ENCODE measurements at regions not wholly inside any gene's neighbourhood (a gene's known extent, or its start where the extent isn't known, plus 50 kb on each side); places are given as distances from the start of the nearest gene placed in this dataset.

DNA sequence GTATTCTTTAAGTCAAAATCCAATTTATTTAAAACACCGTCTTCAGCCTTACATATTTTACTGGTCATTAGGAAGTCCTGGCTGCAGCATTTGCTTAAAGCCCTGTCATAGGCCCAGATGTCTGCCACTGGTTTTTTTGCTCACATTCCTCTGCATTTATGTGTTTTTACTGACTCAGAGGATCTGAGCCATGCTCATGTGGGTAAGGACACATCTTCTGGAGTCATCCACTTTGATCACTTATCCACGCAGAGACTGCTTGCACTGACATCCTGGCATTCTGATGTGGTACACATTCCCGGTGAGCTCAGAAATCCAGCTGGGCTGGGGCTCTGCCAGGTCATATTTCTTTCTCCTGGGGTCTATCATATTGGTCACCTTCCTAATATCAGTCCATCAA is 531.7 kb upstream of the ARGLU1 start:
- Histone ChIP-seq H3K27me3 (ENCODE audit: insufficient read depth, low read length) (no peaks in the 10 kb centered on the region), H3K4me1 (ENCODE audit: control insufficient read depth in 1 of 2, insufficient read depth in 2 of 2, low read length in 2 of 2) (no peaks in the 10 kb centered on the region), H3K4me3 (replicated peaks in 1 of 2; ENCODE audit: low read depth in 1 of 2, low read length in 2 of 2) (no peak overlapping the region), H2AFZ (ENCODE audit: low read depth, low read length, poor library complexity, severe bottlenecking) (no peak overlapping the region), H3K79me2 (ENCODE audit: insufficient read depth, low read length) (no peaks in the 10 kb centered on the region), H3K9me3 (ENCODE audit: control insufficient read depth in 1 of 2, insufficient read depth in 1 of 2, low read depth in 1 of 2, low read length in 2 of 2) (no peaks in the 10 kb centered on the region), H4K20me1 (ENCODE audit: insufficient read depth) (no peaks in the 10 kb centered on the region), H3K36me3 (ENCODE audit: control insufficient read depth in 1 of 2, insufficient read depth in 2 of 2, low read length in 2 of 2) (no peaks in the 10 kb centered on the region), H3K27ac (ENCODE audit: low read depth, low read length) (no peak overlapping the region), H3K4me2 (ENCODE audit: low read length) (no peak overlapping the region), H3K9me2 (ENCODE audit: insufficient read depth) (no peaks in the 10 kb centered on the region), H3K9ac (ENCODE audit: low read length) (no peak overlapping the region)
- intact Hi-C loops (cut with micrococcal nuclease), result no loop called here
- ChIA-PET RAD21 (ENCODE audit: low non-redundant PET in 1 of 2, low total read pairs in 2 of 2, uncharacterized antibody in 2 of 2, unreplicated experiment in 2 of 2) (no interaction called here), POLR2A (no interaction called here), CTCF (no interaction called here)
- no peak for DNase-seq (ENCODE audit: low read depth, low spot score)
- ATAC-seq, result no peak
- no peak for TF ChIP-seq SIN3A (IDR thresholded peaks at IDR 0.05; ENCODE audit: low read depth)
- no peak for TF ChIP-seq EZH2phosphoT487 (IDR thresholded peaks at IDR 0.05; ENCODE audit: borderline replicate concordance)
- no peak for TF ChIP-seq CTCF (IDR thresholded peaks at IDR 0.05 in 2 of 3, conservative IDR thresholded peaks at IDR 0.05 in 1 of 3; ENCODE audit: borderline replicate concordance in 1 of 3, insufficient read depth in 1 of 3, low read depth in 2 of 3, low read length in 2 of 3)
- TF ChIP-seq ZNF274 (IDR thresholded peaks at IDR 0.05; ENCODE audit: low read depth, low read length), result no peak
- TF ChIP-seq JUND (IDR thresholded peaks at IDR 0.05), result no peak
- no peak for TF ChIP-seq RAD21 (IDR thresholded peaks at IDR 0.05; ENCODE audit: low read depth)
- no TSS peak for BruUV-seq (replicated peaks)

DNA sequence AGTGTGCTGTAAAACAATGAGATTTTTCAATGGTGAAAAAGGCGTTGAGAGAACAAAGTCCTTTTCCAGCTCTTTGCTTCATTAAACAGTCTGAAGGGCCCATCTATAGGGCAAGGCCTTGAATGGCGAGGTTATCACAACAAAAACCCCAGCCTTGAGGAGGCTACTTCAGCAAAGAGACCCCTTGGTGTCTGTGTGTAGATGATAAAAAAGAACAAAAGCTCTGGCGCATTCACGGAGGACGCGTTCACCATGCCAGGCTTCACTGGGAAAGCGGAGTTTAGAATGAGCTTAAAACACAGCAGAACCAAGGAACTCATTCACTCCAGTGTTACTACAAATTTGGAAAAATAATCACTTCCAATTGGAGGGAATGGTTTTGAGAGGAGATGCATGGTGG is 530.0 kb upstream of the ARGLU1 start:
- no TSS peak for BruUV-seq (replicated peaks)
- DNase-seq (ENCODE audit: low read depth, low spot score) (no peak), ATAC-seq (no peak)
- Histone ChIP-seq H2AFZ (ENCODE audit: low read depth, low read length, poor library complexity, severe bottlenecking) (no peak overlapping the region), H3K9me2 (ENCODE audit: insufficient read depth) (no peaks in the 10 kb centered on the region), H3K4me1 (ENCODE audit: control insufficient read depth in 1 of 2, insufficient read depth in 2 of 2, low read length in 2 of 2) (no peaks in the 10 kb centered on the region), H3K4me3 (replicated peaks in 1 of 2; ENCODE audit: low read depth in 1 of 2, low read length in 2 of 2) (no peak overlapping the region), H3K9me3 (ENCODE audit: control insufficient read depth in 1 of 2, insufficient read depth in 1 of 2, low read depth in 1 of 2, low read length in 2 of 2) (no peaks in the 10 kb centered on the region), H3K79me2 (ENCODE audit: insufficient read depth, low read length) (no peaks in the 10 kb centered on the region), H3K9ac (ENCODE audit: low read length) (no peak overlapping the region), H3K4me2 (ENCODE audit: low read length) (no peak overlapping the region), H3K36me3 (ENCODE audit: control insufficient read depth in 1 of 2, insufficient read depth in 2 of 2, low read length in 2 of 2) (no peaks in the 10 kb centered on the region), H3K27ac (ENCODE audit: low read depth, low read length) (no peak overlapping the region), H3K27me3 (ENCODE audit: insufficient read depth, low read length) (no peaks in the 10 kb centered on the region), H4K20me1 (ENCODE audit: insufficient read depth) (no peaks in the 10 kb centered on the region)
- ChIA-PET RAD21 (ENCODE audit: low non-redundant PET in 1 of 2, low total read pairs in 2 of 2, uncharacterized antibody in 2 of 2, unreplicated experiment in 2 of 2) (no interaction called here), CTCF (no interaction called here), POLR2A (no interaction called here)
- intact Hi-C loops (cut with micrococcal nuclease), result no loop called here
- TF ChIP-seq, protein P1, sequence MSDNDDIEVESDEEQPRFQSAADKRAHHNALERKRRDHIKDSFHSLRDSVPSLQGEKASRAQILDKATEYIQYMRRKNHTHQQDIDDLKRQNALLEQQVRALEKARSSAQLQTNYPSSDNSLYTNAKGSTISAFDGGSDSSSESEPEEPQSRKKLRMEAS (IDR thresholded peaks at IDR 0.05), result no peak
- no peak for TF ChIP-seq RAD21 (IDR thresholded peaks at IDR 0.05; ENCODE audit: low read depth)
- TF ChIP-seq CEBPB (IDR thresholded peaks at IDR 0.05; ENCODE audit: low read depth), result no peak
- no peak for TF ChIP-seq POLR2AphosphoS5 (IDR thresholded peaks at IDR 0.05; ENCODE audit: low read depth, low read length)
- no peak for TF ChIP-seq FOSL1 (IDR thresholded peaks at IDR 0.05; ENCODE audit: low read depth)
- TF ChIP-seq, protein P2, sequence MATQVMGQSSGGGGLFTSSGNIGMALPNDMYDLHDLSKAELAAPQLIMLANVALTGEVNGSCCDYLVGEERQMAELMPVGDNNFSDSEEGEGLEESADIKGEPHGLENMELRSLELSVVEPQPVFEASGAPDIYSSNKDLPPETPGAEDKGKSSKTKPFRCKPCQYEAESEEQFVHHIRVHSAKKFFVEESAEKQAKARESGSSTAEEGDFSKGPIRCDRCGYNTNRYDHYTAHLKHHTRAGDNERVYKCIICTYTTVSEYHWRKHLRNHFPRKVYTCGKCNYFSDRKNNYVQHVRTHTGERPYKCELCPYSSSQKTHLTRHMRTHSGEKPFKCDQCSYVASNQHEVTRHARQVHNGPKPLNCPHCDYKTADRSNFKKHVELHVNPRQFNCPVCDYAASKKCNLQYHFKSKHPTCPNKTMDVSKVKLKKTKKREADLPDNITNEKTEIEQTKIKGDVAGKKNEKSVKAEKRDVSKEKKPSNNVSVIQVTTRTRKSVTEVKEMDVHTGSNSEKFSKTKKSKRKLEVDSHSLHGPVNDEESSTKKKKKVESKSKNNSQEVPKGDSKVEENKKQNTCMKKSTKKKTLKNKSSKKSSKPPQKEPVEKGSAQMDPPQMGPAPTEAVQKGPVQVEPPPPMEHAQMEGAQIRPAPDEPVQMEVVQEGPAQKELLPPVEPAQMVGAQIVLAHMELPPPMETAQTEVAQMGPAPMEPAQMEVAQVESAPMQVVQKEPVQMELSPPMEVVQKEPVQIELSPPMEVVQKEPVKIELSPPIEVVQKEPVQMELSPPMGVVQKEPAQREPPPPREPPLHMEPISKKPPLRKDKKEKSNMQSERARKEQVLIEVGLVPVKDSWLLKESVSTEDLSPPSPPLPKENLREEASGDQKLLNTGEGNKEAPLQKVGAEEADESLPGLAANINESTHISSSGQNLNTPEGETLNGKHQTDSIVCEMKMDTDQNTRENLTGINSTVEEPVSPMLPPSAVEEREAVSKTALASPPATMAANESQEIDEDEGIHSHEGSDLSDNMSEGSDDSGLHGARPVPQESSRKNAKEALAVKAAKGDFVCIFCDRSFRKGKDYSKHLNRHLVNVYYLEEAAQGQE (IDR thresholded peaks at IDR 0.05; ENCODE audit: low read depth), result no peak
- no peak for TF ChIP-seq ZFX (IDR thresholded peaks at IDR 0.05)
- TF ChIP-seq ELF1 (IDR thresholded peaks at IDR 0.05; ENCODE audit: borderline replicate concordance, low read depth), result no peak
- no peak for TF ChIP-seq CBX3 (IDR thresholded peaks at IDR 0.05; ENCODE audit: low read depth)
- TF ChIP-seq POLR2A (IDR thresholded peaks at IDR 0.05; ENCODE audit: borderline replicate concordance, extremely low read depth, insufficient read depth, insufficient read length), result no peak
- TF ChIP-seq SP1 (IDR thresholded peaks at IDR 0.05; ENCODE audit: low read depth), result no peak
